ENCODE measurements at regions not wholly inside any gene's neighbourhood (a gene's known extent, or its start where the extent isn't known, plus 50 kb on each side); places are given as distances from the start of the nearest gene placed in this dataset.

DNA sequence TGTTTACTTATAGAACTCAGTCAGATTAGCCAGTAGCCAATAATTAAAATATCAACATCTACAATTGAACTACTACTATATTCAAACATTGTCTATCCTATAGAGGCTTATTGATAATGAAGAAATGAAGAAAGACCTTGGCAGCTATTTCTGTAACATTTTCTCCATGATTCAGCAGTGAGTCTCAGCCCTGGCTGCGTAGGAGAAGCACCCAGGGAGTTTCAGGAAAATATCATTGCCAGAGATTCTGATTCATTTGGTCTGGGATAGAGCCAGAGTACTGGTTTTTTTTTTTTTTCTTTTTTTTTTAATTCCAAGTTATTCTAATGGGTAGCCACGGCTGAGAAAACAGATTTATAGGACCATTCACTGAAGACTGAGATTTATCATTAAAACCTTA lies 404.8 kb downstream of the TXNL1 start:
- TF ChIP-seq, protein P1, sequence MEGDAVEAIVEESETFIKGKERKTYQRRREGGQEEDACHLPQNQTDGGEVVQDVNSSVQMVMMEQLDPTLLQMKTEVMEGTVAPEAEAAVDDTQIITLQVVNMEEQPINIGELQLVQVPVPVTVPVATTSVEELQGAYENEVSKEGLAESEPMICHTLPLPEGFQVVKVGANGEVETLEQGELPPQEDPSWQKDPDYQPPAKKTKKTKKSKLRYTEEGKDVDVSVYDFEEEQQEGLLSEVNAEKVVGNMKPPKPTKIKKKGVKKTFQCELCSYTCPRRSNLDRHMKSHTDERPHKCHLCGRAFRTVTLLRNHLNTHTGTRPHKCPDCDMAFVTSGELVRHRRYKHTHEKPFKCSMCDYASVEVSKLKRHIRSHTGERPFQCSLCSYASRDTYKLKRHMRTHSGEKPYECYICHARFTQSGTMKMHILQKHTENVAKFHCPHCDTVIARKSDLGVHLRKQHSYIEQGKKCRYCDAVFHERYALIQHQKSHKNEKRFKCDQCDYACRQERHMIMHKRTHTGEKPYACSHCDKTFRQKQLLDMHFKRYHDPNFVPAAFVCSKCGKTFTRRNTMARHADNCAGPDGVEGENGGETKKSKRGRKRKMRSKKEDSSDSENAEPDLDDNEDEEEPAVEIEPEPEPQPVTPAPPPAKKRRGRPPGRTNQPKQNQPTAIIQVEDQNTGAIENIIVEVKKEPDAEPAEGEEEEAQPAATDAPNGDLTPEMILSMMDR (IDR thresholded peaks at IDR 0.05) = no peak
- no peak for TF ChIP-seq POLR2A (IDR thresholded peaks at IDR 0.05)
